HEK293 (cell line): ENCODE measurements at regions not wholly inside any gene's neighbourhood (a gene's known extent, or its start where the extent isn't known, plus 50 kb on each side); places are given as distances from the start of the nearest gene placed in this dataset.

Source experiments
- CTCF ChIA-PET: fragments of 350-600 bp; formaldehyde crosslinking; extraction: SDS; loops from one replicate; lab custom pipeline; 2021; ENCODE audit warnings: antibody characterized with exemption; lab: Yijun Ruan, JAX
- POLR2A ChIA-PET: fragments of 300-600 bp; formaldehyde crosslinking; extraction: SDS; loops from one replicate; lab custom pipeline; 2020; ENCODE audit warnings: antibody characterized with exemption, inconsistent platforms; lab: Yijun Ruan, JAX
- H3K27ac ChIP-seq: fragments of 200-500 bp; sonication (Bioruptor generic); 2 replicates; pipeline ENCODE4 v1.5.1; 2014; ENCODE audit warnings: low read depth, low read length, control low read depth, inconsistent platforms; ENCODE audit errors: extremely low read depth
- H3K36me3 ChIP-seq, 2 experiments: fragments of 200-500 bp in 1 of 2; sonication (Bioruptor generic) in 1 of 2; 1 replicate in 1 of 2; 2 replicates in 1 of 2; pipeline ENCODE4 v1.5.1; 2014 to 2017; ENCODE audit warnings: inconsistent platforms in 2 of 2, low read length in 2 of 2; ENCODE audit not compliant: control insufficient read depth in 2 of 2, insufficient read depth in 1 of 2
- H3K4me1 ChIP-seq: fragments of 200-500 bp; sonication (Bioruptor generic); 2 replicates; pipeline ENCODE4 v1.5.1; 2014; ENCODE audit warnings: mild to moderate bottlenecking, low read length, inconsistent platforms; ENCODE audit not compliant: control insufficient read depth, insufficient read depth
- H3K4me3 ChIP-seq: 2 replicates; pipeline ENCODE4 v1.5.1; 2011; ENCODE audit warnings: low read depth, mild to moderate bottlenecking, control low read depth, low read length, moderate library complexity
- H3K9me3 ChIP-seq: fragments of 200-500 bp; sonication (Bioruptor generic); 2 replicates; pipeline ENCODE4 v1.5.1; 2014; ENCODE audit warnings: low read depth, low read length, inconsistent platforms; ENCODE audit not compliant: control insufficient read depth, insufficient read depth
- HOXD13 ChIP-seq: sonication (generic); formaldehyde crosslinking; IDR thresholded peaks from 2 replicates; pipeline ENCODE4 v1.8.0; 2022; ENCODE audit warnings: missing genetic modification reagents, borderline replicate concordance
- KLF10 ChIP-seq: fragments of 450-650 bp; IDR thresholded peaks from 2 replicates; pipeline ENCODE4 v1.5.1; 2018; ENCODE audit warnings: missing biosample characterization, mild to moderate bottlenecking, missing genetic modification characterization
- KLF17 ChIP-seq: fragments of 450-650 bp; formaldehyde crosslinking; IDR thresholded peaks from 2 replicates; pipeline ENCODE4 v1.5.1; 2016; ENCODE audit warnings: missing biosample characterization, missing genetic modification characterization
- KLF8 ChIP-seq: fragments of 450-650 bp; formaldehyde crosslinking; IDR thresholded peaks from 2 replicates; pipeline ENCODE4 v1.5.1; 2016; ENCODE audit warnings: missing biosample characterization, missing genetic modification characterization
- SCRT2 ChIP-seq: fragments of 450-650 bp; formaldehyde crosslinking; IDR thresholded peaks from 2 replicates; pipeline ENCODE4 v1.5.1; 2016; ENCODE audit warnings: missing biosample characterization, missing genetic modification characterization
- ZBTB7A ChIP-seq: fragments of 450-650 bp; formaldehyde crosslinking; IDR thresholded peaks from 2 replicates; pipeline ENCODE4 v1.5.1; 2016; ENCODE audit warnings: low read depth, missing biosample characterization, missing genetic modification characterization
- ZEB2 ChIP-seq: fragments of 450-650 bp; formaldehyde crosslinking; IDR thresholded peaks from 2 replicates; pipeline ENCODE4 v1.5.1; 2016; ENCODE audit warnings: missing biosample characterization, missing genetic modification characterization
- ZFHX2 ChIP-seq: fragments of 450-650 bp; formaldehyde crosslinking; conservative IDR thresholded peaks from 2 replicates; pipeline ENCODE4 v1.5.1; 2016; ENCODE audit warnings: missing biosample characterization, missing genetic modification characterization
- ZIC2 ChIP-seq: fragments of 450-650 bp; formaldehyde crosslinking; IDR thresholded peaks from 2 replicates; pipeline ENCODE4 v1.5.1; 2016; ENCODE audit warnings: missing biosample characterization, missing genetic modification characterization
- ZNF132 ChIP-seq: fragments of 450-650 bp; formaldehyde crosslinking; IDR thresholded peaks from 2 replicates; pipeline ENCODE4 v1.5.1; 2017; ENCODE audit warnings: missing biosample characterization, missing genetic modification characterization, borderline replicate concordance
- ZNF169 ChIP-seq: fragments of 450-650 bp; formaldehyde crosslinking; IDR thresholded peaks from 2 replicates; pipeline ENCODE4 v1.5.1; 2016; ENCODE audit warnings: missing biosample characterization, missing genetic modification characterization
- ZNF202 ChIP-seq: fragments of 450-650 bp; formaldehyde crosslinking; IDR thresholded peaks from 2 replicates; pipeline ENCODE4 v1.5.1; 2016; ENCODE audit warnings: missing biosample characterization, missing genetic modification characterization, borderline replicate concordance
- ZNF221 ChIP-seq: fragments of 450-650 bp; formaldehyde crosslinking; IDR thresholded peaks from 2 replicates; pipeline ENCODE4 v1.5.1; 2017; ENCODE audit warnings: missing biosample characterization, missing genetic modification characterization, borderline replicate concordance
- ZNF223 ChIP-seq: fragments of 450-650 bp; formaldehyde crosslinking; IDR thresholded peaks from 2 replicates; pipeline ENCODE4 v1.5.1; 2016; ENCODE audit warnings: missing biosample characterization, missing genetic modification characterization
- ZNF302 ChIP-seq: fragments of 450-650 bp; formaldehyde crosslinking; IDR thresholded peaks from 2 replicates; pipeline ENCODE4 v1.5.1; 2016; ENCODE audit warnings: missing biosample characterization, missing genetic modification characterization, low read depth
- ZNF366 ChIP-seq: fragments of 450-650 bp; formaldehyde crosslinking; conservative IDR thresholded peaks from 2 replicates; pipeline ENCODE4 v1.5.1; 2016; ENCODE audit warnings: missing biosample characterization, missing genetic modification characterization
- ZNF391 ChIP-seq: fragments of 450-650 bp; formaldehyde crosslinking; IDR thresholded peaks from 2 replicates; pipeline ENCODE4 v1.5.1; 2016; ENCODE audit warnings: low read depth, missing biosample characterization, missing genetic modification characterization, borderline replicate concordance
- ZNF394 ChIP-seq: fragments of 450-650 bp; formaldehyde crosslinking; IDR thresholded peaks from 2 replicates; pipeline ENCODE4 v1.5.1; 2016; ENCODE audit warnings: missing biosample characterization, missing genetic modification characterization, mild to moderate bottlenecking, moderate library complexity, borderline replicate concordance
- ZNF521 ChIP-seq: fragments of 450-650 bp; formaldehyde crosslinking; IDR thresholded peaks from 2 replicates; pipeline ENCODE4 v1.5.1; 2017; ENCODE audit warnings: missing biosample characterization, mild to moderate bottlenecking, missing genetic modification characterization
- ZNF529 ChIP-seq: fragments of 450-650 bp; formaldehyde crosslinking; IDR thresholded peaks from 2 replicates; pipeline ENCODE4 v1.5.1; 2017; ENCODE audit warnings: missing genetic modification characterization, missing biosample characterization; ENCODE audit not compliant: insufficient replicate concordance
- ZNF560 ChIP-seq: fragments of 450-650 bp; formaldehyde crosslinking; IDR thresholded peaks from 2 replicates; pipeline ENCODE4 v1.5.1; 2017; ENCODE audit warnings: missing biosample characterization, missing genetic modification characterization, borderline replicate concordance
- ZNF654 ChIP-seq: fragments of 450-650 bp; formaldehyde crosslinking; IDR thresholded peaks from 2 replicates; pipeline ENCODE4 v1.5.1; 2016; ENCODE audit warnings: low read depth, missing biosample characterization, missing genetic modification characterization
- ZNF701 ChIP-seq: fragments of 450-650 bp; formaldehyde crosslinking; IDR thresholded peaks from 2 replicates; pipeline ENCODE4 v1.5.1; 2016; ENCODE audit warnings: missing biosample characterization, missing genetic modification characterization
- ZNF747 ChIP-seq: fragments of 450-650 bp; formaldehyde crosslinking; IDR thresholded peaks from 2 replicates; pipeline ENCODE4 v1.5.1; 2016; ENCODE audit warnings: missing biosample characterization, missing genetic modification characterization
- ZNF791 ChIP-seq: fragments of 450-650 bp; formaldehyde crosslinking; IDR thresholded peaks from 2 replicates; pipeline ENCODE4 v1.5.1; 2016; ENCODE audit warnings: missing biosample characterization, missing genetic modification characterization
- ZNF830 ChIP-seq: fragments of 450-650 bp; IDR thresholded peaks from 2 replicates; pipeline ENCODE4 v1.5.0; 2018; ENCODE audit warnings: missing biosample characterization, missing genetic modification characterization, low read depth, mild to moderate bottlenecking, moderate library complexity
- TF ChIP-seq, protein P1 (sequence below): fragments of 450-650 bp; formaldehyde crosslinking; IDR thresholded peaks from 2 replicates; pipeline ENCODE4 v1.5.1; 2017; ENCODE audit warnings: missing biosample characterization, missing genetic modification characterization
- TF ChIP-seq, protein P2 (sequence below): fragments of 450-650 bp; formaldehyde crosslinking; IDR thresholded peaks from 2 replicates; pipeline ENCODE4 v1.5.1; 2016; ENCODE audit warnings: missing biosample characterization, missing genetic modification characterization
- TF ChIP-seq, protein P3 (sequence below): sonication (generic); formaldehyde crosslinking; IDR thresholded peaks from 2 replicates; pipeline ENCODE4 v1.8.1; 2022; ENCODE audit warnings: mild to moderate bottlenecking, moderate library complexity, missing genetic modification reagents
- TF ChIP-seq, protein P4 (sequence below): fragments of 450-650 bp; formaldehyde crosslinking; IDR thresholded peaks from 2 replicates; pipeline ENCODE4 v1.5.1; 2016; ENCODE audit warnings: missing biosample characterization, missing genetic modification characterization
- TF ChIP-seq, protein P5 (sequence below): fragments of 450-650 bp; IDR thresholded peaks from 2 replicates; pipeline ENCODE4 v1.5.1; 2018; ENCODE audit warnings: missing biosample characterization, missing genetic modification characterization

DNA sequence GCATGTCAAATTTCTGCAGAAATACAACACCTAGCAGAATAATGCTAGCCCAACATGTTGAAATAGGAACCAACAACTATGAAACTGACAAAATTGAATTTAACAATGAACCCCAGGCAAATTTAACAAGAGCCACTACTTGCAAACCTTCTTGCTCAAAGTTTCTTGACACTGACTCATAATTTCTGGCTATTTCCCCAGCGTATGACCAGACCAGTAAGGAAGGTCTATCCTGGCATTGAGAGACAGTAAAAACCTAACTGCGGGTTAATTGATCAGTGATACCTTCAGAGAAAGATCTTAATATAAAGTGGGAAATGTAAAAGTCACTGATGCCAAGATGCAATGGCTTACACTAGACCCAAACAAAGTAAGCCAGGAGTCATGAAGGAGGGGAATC lies 510.1 kb downstream of the ARL4A start:
- CTCF ChIA-PET = interaction anchor here (0.8 kb wide), 1 partner anchor 559 kb away, joined by 3 read pairs; no protein-coding TSS in a partner anchor

GRCh38 chr7:13198036-13198435 lies 510.6 kb downstream of the ARL4A start:
- POLR2A ChIA-PET = no interaction called here
- Histone ChIP-seq H3K27ac (no peak overlapping the region), H3K4me3 (no peak overlapping the region), H3K9me3 (no peaks in the 10 kb centered on the region), H3K36me3 (no peaks in the 10 kb centered on the region), H3K4me1 (no peaks in the 10 kb centered on the region)
- no peak for TF ChIP-seq ZNF132 (tag by site-specific recombination)
- TF ChIP-seq ZNF747 (tag by site-specific recombination) = no peak
- TF ChIP-seq ZNF223 (tag by site-specific recombination) = no peak
- TF ChIP-seq ZIC2 = no peak
- TF ChIP-seq, protein P1, sequence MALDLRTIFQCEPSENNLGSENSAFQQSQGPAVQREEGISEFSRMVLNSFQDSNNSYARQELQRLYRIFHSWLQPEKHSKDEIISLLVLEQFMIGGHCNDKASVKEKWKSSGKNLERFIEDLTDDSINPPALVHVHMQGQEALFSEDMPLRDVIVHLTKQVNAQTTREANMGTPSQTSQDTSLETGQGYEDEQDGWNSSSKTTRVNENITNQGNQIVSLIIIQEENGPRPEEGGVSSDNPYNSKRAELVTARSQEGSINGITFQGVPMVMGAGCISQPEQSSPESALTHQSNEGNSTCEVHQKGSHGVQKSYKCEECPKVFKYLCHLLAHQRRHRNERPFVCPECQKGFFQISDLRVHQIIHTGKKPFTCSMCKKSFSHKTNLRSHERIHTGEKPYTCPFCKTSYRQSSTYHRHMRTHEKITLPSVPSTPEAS (tag by site-specific recombination) = no peak
- no peak for TF ChIP-seq ZNF830 (tag by site-specific recombination)
- TF ChIP-seq ZBTB7A (tag by site-specific recombination) = no peak
- no peak for TF ChIP-seq KLF17 (tag by site-specific recombination)
- TF ChIP-seq ZNF791 (tag by site-specific recombination) = no peak
- no peak for TF ChIP-seq ZNF701
- TF ChIP-seq ZNF202 (tag by site-specific recombination) = no peak
- no peak for TF ChIP-seq KLF8 (tag by site-specific recombination)
- no peak for TF ChIP-seq ZNF560 (tag by site-specific recombination)
- TF ChIP-seq ZEB2 = no peak
- TF ChIP-seq, protein P2, sequence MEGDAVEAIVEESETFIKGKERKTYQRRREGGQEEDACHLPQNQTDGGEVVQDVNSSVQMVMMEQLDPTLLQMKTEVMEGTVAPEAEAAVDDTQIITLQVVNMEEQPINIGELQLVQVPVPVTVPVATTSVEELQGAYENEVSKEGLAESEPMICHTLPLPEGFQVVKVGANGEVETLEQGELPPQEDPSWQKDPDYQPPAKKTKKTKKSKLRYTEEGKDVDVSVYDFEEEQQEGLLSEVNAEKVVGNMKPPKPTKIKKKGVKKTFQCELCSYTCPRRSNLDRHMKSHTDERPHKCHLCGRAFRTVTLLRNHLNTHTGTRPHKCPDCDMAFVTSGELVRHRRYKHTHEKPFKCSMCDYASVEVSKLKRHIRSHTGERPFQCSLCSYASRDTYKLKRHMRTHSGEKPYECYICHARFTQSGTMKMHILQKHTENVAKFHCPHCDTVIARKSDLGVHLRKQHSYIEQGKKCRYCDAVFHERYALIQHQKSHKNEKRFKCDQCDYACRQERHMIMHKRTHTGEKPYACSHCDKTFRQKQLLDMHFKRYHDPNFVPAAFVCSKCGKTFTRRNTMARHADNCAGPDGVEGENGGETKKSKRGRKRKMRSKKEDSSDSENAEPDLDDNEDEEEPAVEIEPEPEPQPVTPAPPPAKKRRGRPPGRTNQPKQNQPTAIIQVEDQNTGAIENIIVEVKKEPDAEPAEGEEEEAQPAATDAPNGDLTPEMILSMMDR (tag by site-specific recombination) = no peak
- TF ChIP-seq ZNF366 = no peak
- no peak for TF ChIP-seq HOXD13 (CRISPR knock-in tag)
- TF ChIP-seq KLF10 (tag by site-specific recombination) = no peak
- TF ChIP-seq, protein P3, sequence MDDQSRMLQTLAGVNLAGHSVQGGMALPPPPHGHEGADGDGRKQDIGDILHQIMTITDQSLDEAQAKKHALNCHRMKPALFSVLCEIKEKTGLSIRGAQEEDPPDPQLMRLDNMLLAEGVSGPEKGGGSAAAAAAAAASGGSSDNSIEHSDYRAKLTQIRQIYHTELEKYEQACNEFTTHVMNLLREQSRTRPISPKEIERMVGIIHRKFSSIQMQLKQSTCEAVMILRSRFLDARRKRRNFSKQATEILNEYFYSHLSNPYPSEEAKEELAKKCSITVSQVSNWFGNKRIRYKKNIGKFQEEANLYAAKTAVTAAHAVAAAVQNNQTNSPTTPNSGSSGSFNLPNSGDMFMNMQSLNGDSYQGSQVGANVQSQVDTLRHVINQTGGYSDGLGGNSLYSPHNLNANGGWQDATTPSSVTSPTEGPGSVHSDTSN (CRISPR knock-in tag) = no peak
- CTCF ChIA-PET = interaction anchor here (0.6 to 0.8 kb wide), 2 partner anchors 55 to 560 kb away, joined by 3 to 4 read pairs; no protein-coding TSS in a partner anchor

More for the DNA sequence above, 510.1 kb downstream of the ARL4A start:
- Histone ChIP-seq H3K4me1 (no peaks in the 10 kb centered on the region), H3K4me3 (no peak overlapping the region), H3K27ac (no peak overlapping the region), H3K9me3 (no peaks in the 10 kb centered on the region), H3K36me3 (no peaks in the 10 kb centered on the region)
- TF ChIP-seq, protein P4, sequence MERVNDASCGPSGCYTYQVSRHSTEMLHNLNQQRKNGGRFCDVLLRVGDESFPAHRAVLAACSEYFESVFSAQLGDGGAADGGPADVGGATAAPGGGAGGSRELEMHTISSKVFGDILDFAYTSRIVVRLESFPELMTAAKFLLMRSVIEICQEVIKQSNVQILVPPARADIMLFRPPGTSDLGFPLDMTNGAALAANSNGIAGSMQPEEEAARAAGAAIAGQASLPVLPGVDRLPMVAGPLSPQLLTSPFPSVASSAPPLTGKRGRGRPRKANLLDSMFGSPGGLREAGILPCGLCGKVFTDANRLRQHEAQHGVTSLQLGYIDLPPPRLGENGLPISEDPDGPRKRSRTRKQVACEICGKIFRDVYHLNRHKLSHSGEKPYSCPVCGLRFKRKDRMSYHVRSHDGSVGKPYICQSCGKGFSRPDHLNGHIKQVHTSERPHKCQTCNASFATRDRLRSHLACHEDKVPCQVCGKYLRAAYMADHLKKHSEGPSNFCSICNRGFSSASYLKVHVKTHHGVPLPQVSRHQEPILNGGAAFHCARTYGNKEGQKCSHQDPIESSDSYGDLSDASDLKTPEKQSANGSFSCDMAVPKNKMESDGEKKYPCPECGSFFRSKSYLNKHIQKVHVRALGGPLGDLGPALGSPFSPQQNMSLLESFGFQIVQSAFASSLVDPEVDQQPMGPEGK (tag by site-specific recombination) = no peak
- TF ChIP-seq ZNF391 (tag by site-specific recombination) = no peak
- TF ChIP-seq ZNF529 = no peak
- no peak for TF ChIP-seq ZNF169 (tag by site-specific recombination)
- TF ChIP-seq ZNF521 (tag by site-specific recombination) = no peak
- no peak for TF ChIP-seq ZFHX2 (tag by site-specific recombination)
- TF ChIP-seq ZNF394 = no peak
- TF ChIP-seq, protein P5, sequence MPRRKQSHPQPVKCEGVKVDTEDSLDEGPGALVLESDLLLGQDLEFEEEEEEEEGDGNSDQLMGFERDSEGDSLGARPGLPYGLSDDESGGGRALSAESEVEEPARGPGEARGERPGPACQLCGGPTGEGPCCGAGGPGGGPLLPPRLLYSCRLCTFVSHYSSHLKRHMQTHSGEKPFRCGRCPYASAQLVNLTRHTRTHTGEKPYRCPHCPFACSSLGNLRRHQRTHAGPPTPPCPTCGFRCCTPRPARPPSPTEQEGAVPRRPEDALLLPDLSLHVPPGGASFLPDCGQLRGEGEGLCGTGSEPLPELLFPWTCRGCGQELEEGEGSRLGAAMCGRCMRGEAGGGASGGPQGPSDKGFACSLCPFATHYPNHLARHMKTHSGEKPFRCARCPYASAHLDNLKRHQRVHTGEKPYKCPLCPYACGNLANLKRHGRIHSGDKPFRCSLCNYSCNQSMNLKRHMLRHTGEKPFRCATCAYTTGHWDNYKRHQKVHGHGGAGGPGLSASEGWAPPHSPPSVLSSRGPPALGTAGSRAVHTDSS (tag by site-specific recombination) = no peak
- TF ChIP-seq ZNF791 (tag by site-specific recombination) = no peak
- TF ChIP-seq SCRT2 = no peak
- TF ChIP-seq ZNF302 (tag by site-specific recombination) = no peak
- TF ChIP-seq ZNF654 (tag by site-specific recombination) = no peak
- TF ChIP-seq ZNF221 (tag by site-specific recombination) = no peak
- POLR2A ChIA-PET = no interaction called here
